ENCODE measurements at regions not wholly inside any gene's neighbourhood (a gene's known extent, or its start where the extent isn't known, plus 50 kb on each side); places are given as distances from the start of the nearest gene placed in this dataset.

DNA sequence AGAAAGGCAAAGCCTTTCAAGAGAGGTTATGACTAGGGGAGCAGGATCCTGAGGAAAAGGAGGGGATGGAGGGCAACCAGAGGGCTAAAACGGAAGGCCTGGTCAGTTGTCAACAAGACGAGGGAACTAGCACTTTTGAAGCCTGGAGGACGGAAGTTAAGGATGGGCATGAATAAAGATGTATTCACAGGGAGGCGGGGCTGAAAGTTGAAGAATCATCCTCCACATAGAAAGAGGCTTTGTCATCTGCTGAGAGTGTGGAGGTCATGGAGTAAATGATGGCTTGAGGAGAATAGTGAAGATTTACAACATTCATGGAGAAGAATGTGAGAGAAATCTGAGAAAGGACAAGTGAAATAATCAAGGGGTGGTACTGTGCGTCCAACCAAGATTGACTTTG lies 137.5 kb downstream of the MAGEB17 start:
- no peak overlapping the region for H3K4me3 Mint-ChIP-seq
- H3K4me1 Mint-ChIP-seq = no peaks in the 10 kb centered on the region
- no peaks in the 10 kb centered on the region for H3K9me3 Mint-ChIP-seq
- no peak for DNase-seq
- no peaks in the 10 kb centered on the region for H3K36me3 Mint-ChIP-seq (ENCODE audit: low read depth)
- peaks cover 3% of the 10 kb centered on the region for H3K27me3 Mint-ChIP-seq
- H3K27ac Mint-ChIP-seq = no peak overlapping the region
- intact Hi-C loops (cut with micrococcal nuclease) = no loop called here

DNA sequence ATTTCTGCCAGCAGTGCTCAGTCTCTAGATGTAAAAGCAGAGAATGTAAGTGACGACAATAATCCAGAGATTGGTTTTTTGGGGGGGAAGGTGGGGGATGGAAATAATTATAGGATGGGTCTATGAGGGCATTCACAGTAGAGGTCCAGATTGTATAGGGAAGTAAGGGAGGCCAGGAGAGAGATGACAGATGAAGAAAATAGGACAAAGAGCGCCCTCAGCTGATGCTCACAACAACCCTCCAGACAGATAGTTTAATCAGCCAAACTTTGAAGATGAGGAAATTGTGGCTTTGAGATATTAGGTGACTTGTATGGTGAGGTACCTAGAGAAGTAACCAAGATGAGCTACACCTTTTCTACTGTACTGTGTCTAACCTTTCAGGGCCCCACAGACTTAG lies 137.9 kb downstream of the MAGEB17 start:
- Mint-ChIP-seq H3K4me1 (no peaks in the 10 kb centered on the region), H3K27ac (no peak overlapping the region), H3K4me3 (no peak overlapping the region), H3K27me3 (peaks cover 3% of the 10 kb centered on the region), H3K9me3 (no peaks in the 10 kb centered on the region), H3K36me3 (ENCODE audit: low read depth) (no peaks in the 10 kb centered on the region)
- no peak for DNase-seq
- intact Hi-C loops (cut with micrococcal nuclease) = no loop called here

DNA sequence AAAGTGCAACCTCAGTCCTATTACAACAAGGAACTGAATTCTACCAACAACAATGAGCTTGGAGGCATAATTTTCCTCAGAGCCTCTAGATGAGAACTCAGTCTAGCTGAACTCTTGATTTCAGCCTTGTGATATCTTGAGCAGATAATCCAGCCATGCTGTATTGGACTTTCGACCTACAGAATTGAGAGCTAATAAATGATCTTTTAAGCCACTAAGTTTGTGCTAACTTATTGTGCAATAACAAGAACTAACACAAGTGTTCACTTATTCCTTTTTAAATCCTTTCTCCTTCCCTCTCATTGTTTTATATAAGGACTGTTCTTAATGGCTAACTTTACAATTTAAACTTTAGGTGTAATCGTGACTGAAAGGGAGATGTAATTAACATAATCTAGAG lies 140.7 kb downstream of the MAGEB17 start:
- H3K36me3 Mint-ChIP-seq (ENCODE audit: low read depth) = no peaks in the 10 kb centered on the region
- H3K27me3 Mint-ChIP-seq = no peaks in the 10 kb centered on the region
- no peaks in the 10 kb centered on the region for H3K4me1 Mint-ChIP-seq
- no peak for DNase-seq
- intact Hi-C loops (cut with micrococcal nuclease) = no loop called here
- H3K9me3 Mint-ChIP-seq = no peaks in the 10 kb centered on the region
- no peak overlapping the region for H3K27ac Mint-ChIP-seq
- no peak overlapping the region for H3K4me3 Mint-ChIP-seq

DNA sequence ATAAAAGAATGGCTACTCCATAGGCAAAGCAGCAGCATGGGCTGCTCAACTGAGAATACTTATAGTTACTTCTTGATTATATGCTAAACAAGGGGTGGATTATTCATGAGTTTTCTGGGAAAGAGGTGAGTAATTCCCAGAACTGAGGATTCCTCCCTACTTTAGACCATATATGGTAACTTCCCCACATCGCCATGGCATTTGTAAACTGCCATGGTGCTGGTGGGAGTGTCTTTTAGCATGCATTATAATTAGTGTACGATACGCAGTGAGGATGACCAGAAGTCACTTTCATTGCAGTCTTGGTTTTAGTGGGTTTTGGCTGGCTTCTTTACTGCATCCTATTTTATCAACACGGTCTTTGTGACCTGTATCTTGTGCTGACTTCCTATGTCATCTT lies 141.5 kb downstream of the MAGEB17 start:
- DNase-seq = no peak
- H3K36me3 Mint-ChIP-seq (ENCODE audit: low read depth) = no peaks in the 10 kb centered on the region
- H3K4me1 Mint-ChIP-seq = no peaks in the 10 kb centered on the region
- H3K4me3 Mint-ChIP-seq = no peak overlapping the region
- no peaks in the 10 kb centered on the region for H3K27me3 Mint-ChIP-seq
- no peaks in the 10 kb centered on the region for H3K9me3 Mint-ChIP-seq
- H3K27ac Mint-ChIP-seq = no peak overlapping the region
- intact Hi-C loops (cut with micrococcal nuclease) = no loop called here

DNA sequence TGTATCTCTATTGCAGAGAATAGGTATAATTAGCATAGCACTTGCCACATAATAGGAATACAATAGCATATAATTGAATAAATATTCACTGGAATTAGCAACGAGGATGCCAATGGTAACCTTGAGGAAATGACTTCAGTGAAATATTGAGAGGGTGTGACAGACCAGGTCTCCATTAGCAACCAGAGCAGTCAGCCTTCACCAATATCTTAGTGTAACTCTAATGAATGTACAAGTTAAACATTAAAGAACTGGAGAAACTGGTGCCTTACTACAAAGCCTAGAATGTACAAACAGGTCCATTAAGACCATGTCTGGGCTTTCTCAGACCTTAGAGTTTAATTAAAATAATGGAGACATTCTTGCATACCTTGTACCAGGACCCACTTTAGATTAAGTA lies 143.0 kb downstream of the MAGEB17 start:
- Mint-ChIP-seq H3K4me3 (no peak overlapping the region), H3K4me1 (no peaks in the 10 kb centered on the region), H3K27me3 (no peaks in the 10 kb centered on the region), H3K9me3 (no peaks in the 10 kb centered on the region), H3K36me3 (ENCODE audit: low read depth) (no peaks in the 10 kb centered on the region), H3K27ac (no peak overlapping the region)
- no peak for DNase-seq
- intact Hi-C loops (cut with micrococcal nuclease) = no loop called here

DNA sequence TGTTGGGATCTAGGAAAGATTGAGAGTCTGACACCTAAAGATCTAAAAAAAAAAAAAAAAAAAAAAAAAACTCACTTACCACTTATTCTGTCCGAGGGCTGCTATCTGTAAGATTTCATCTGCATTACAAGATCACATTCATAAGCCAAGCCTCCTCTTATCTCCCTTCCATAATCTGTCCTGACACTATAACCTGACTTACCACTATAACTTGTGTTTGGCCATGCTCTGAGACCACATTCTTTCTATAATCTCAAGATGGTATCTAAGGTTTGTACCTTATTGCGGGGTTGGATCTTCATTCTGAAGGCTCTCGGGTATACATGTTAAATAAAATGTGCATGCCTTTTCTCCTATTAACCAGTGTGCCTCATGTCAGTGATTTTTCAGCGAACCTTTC lies 144.4 kb downstream of the MAGEB17 start:
- no peak overlapping the region for H3K27ac Mint-ChIP-seq
- no peaks in the 10 kb centered on the region for H3K27me3 Mint-ChIP-seq
- no peaks in the 10 kb centered on the region for H3K36me3 Mint-ChIP-seq (ENCODE audit: low read depth)
- DNase-seq = no peak
- intact Hi-C loops (cut with micrococcal nuclease) = no loop called here
- no peaks in the 10 kb centered on the region for H3K9me3 Mint-ChIP-seq
- no peak overlapping the region for H3K4me3 Mint-ChIP-seq
- no peaks in the 10 kb centered on the region for H3K4me1 Mint-ChIP-seq

DNA sequence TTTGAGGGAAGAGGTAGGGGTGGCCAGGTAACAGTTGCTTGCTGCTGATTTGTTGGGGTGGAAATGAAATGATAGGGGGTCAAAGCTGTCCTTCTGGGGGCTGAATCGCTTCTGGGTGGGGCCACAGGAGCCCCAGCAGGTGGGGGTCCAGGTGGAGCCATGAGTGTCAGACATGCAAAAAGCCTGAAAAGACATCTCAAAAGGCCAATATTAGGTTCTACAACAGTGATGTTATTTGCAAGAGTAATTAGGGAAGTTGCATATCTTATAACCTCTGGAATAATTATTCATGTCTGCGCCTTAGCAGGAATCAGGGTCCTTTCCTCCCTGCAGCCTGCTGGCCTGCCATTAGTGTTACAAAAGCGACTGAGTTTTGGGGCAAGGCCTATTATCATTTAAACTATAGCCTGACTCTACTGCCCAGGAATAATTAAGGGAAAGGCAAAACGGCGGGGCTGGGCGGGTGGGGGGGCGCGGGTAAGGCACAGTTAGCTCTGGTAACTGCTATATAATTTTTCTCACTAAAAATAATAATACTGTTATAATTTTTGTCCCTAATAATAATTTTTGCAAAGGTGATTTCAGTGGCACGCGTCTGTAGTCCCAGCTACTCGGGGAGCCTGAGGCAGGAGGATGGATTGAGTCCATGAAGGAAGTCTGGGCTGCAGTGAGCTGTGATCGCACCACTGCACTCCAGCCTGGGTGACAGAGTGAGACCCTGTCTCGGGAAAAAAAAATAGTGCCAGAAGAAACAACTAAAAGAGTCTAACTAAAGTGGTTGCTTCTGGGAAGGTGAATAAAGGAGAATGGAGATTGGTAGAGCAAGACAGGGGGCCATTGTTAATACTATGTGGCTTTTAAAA lies 145.7 kb downstream of the MAGEB17 start:
- Mint-ChIP-seq H3K27ac (no peak overlapping the region), H3K9me3 (no peaks in the 10 kb centered on the region), H3K27me3 (no peaks in the 10 kb centered on the region), H3K4me3 (no peak overlapping the region), H3K4me1 (no peaks in the 10 kb centered on the region), H3K36me3 (ENCODE audit: low read depth) (no peaks in the 10 kb centered on the region)
- intact Hi-C loops (cut with micrococcal nuclease) = no loop called here
- no peak for DNase-seq

DNA sequence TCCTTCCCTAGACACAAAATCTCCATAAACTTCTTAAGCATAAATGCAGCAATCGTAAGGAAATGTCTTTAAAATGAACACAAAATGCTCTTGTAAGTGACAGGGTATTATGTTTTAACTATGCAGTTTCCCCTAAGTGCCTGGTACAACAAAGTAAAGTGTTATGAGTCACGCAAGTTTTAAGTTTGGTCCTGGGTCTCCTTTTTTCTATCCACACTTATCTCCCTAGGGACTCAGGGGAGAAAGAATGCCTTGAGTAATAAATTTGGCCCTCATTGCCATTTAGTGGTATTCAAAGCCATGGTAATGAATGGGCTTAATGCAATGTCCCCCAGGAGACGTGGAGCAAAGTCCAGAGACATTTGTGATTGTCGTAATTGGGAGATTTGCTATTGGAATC lies 149.1 kb downstream of the MAGEB17 start:
- no peaks in the 10 kb centered on the region for H3K4me1 Mint-ChIP-seq

DNA sequence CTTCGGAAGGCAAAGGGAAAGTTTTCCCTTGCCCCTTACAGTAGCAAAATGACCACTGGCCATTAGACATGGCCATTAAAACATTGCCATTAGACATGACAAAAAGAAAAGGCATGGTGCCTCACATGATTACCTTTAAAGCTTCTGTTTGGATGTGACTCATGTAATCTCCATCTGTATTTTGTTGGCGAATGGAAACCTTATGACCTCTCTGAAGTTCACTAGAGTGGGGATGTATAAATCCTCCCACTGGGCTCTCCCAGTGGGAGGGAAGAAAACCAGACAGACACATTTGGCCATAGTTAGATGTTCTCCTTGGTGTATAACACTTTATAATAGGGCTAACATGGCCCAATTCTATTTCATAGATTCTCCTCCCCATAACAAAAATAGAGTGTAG lies 152.6 kb downstream of the MAGEB17 start:
- intact Hi-C loops (cut with micrococcal nuclease) = no loop called here
- Mint-ChIP-seq H3K4me1 (no peaks in the 10 kb centered on the region), H3K4me3 (no peak overlapping the region), H3K36me3 (ENCODE audit: low read depth) (no peaks in the 10 kb centered on the region), H3K27me3 (no peaks in the 10 kb centered on the region), H3K9me3 (no peaks in the 10 kb centered on the region), H3K27ac (no peak overlapping the region)
- DNase-seq = no peak

More for the DNA sequence above, 149.1 kb downstream of the MAGEB17 start:
- intact Hi-C loops (cut with micrococcal nuclease) = no loop called here
- no peak for DNase-seq
- Mint-ChIP-seq H3K36me3 (ENCODE audit: low read depth) (no peaks in the 10 kb centered on the region), H3K9me3 (no peaks in the 10 kb centered on the region), H3K4me3 (no peak overlapping the region), H3K27me3 (no peaks in the 10 kb centered on the region), H3K27ac (no peak overlapping the region)

DNA sequence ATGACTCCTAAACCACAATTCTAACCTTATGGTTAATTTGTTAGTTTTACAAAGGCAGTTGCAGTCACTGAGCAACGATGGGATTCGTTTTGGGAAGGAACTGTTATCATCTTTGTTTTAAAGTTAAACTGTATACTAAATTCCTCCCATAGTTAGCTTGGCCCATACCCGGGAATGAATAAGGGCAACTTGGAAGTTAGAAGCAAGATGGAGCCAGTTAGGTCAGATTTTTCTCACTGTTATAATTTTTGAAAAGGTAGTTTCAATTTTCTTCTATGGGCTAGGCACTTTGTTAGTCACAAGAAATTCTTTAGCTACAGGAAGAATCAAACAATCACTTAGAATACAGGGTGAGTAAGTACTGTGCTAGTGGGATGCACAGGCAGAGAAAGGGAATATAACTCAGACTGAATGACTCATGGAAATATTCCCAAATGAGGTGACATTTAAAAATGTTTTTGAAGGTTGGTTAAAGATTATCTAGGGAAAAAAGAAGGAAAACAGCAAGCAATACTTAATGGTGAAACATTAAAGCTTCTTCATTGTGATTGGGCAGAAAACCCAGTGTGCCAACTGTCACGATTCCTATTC lies 153.6 kb downstream of the MAGEB17 start:
- no peak overlapping the region for H3K27ac Mint-ChIP-seq

DNA sequence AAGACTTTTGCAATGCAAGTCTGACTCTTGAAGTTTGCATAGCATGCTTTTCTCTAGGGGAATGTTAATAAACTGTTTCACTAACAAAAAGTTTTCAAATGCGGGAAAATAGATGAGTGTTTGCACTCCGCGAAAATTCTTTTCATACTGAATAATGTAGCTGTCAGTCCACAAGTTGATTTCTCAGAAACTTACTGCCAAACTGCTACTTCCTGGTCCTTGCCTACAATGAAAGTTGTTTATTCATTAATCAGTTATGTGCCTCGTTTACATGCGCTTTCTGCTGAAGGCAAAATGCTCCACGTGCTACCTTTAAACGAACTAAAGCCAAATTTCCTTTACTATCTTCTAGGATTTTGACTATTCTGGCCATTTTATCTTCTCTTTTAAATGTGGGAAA lies 166.2 kb downstream of the MAGEB17 start:
- Mint-ChIP-seq H3K27me3 (no peaks in the 10 kb centered on the region), H3K27ac (no peak overlapping the region), H3K9me3 (no peaks in the 10 kb centered on the region), H3K4me3 (no peak overlapping the region), H3K4me1 (no peaks in the 10 kb centered on the region), H3K36me3 (ENCODE audit: low read depth) (no peaks in the 10 kb centered on the region)
- intact Hi-C loops (cut with micrococcal nuclease) = no loop called here
- DNase-seq = no peak

More for the DNA sequence above, 153.6 kb downstream of the MAGEB17 start:
- Mint-ChIP-seq H3K4me1 (no peaks in the 10 kb centered on the region), H3K4me3 (no peak overlapping the region), H3K27me3 (no peaks in the 10 kb centered on the region), H3K36me3 (ENCODE audit: low read depth) (no peaks in the 10 kb centered on the region), H3K9me3 (no peaks in the 10 kb centered on the region)
- DNase-seq = no peak
- intact Hi-C loops (cut with micrococcal nuclease) = no loop called here

DNA sequence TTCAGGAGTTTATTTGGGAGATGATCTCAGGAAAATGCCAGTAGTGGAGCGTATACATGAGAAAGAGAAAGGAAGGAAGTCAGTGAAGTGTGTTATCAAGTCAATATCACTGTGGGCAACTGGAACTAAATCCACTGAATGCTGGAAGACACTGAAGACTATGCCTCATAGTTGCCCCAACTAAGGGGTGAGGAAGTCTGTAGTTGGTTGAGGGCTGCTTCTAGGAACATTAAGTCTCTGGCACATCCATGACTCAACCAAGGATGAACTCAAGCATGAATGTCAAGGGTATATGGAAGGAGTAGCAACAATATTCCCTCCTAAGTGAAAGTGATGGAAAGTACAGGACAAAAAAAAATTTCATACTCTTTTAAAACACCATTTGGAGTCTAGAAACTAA lies 167.9 kb downstream of the MAGEB17 start:
- H3K36me3 Mint-ChIP-seq (ENCODE audit: low read depth) = no peaks in the 10 kb centered on the region

DNA sequence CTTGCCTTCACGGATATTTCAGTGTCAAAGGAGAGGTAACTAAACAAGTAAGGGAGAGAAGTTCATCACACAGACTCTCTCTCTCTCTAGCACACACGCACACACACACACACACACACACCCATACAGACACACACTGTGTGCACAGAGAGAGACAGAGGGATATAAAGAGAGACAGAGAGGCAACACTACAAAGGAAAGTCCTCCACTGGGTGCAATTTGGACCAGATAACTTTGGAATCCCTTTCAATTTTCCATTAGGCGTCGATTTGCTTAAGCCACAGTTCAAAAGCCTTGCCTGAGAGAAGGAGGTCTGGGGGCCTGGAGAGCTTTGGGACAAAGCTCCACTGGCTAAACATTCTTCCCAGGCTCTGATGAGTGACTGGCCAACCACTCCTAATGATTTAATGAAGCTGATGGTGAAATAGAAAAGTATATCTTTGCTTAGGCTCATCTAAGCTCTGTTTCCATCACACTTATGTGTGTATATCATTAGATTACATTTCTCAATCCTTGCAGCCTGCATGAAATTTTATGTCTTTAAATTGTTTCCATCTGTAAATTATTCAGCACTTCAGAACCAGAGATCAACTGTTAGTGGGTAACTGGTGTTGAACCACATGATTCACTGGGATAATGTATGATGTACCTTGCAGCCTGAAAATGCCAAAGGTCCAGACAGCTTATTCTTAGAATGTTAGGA lies 180.8 kb downstream of the MAGEB17 start:
- H3K4me3 Mint-ChIP-seq = no peak overlapping the region
- no peak for DNase-seq
- H3K4me1 Mint-ChIP-seq = no peaks in the 10 kb centered on the region
- H3K36me3 Mint-ChIP-seq (ENCODE audit: low read depth) = no peaks in the 10 kb centered on the region
- no peaks in the 10 kb centered on the region for H3K27me3 Mint-ChIP-seq
- H3K9me3 Mint-ChIP-seq = no peaks in the 10 kb centered on the region
- no peak overlapping the region for H3K27ac Mint-ChIP-seq
- intact Hi-C loops (cut with micrococcal nuclease) = no loop called here

More for the DNA sequence above, 167.9 kb downstream of the MAGEB17 start:
- H3K27ac Mint-ChIP-seq = no peak overlapping the region
- H3K27me3 Mint-ChIP-seq = no peaks in the 10 kb centered on the region
- no peak for DNase-seq
- no peak overlapping the region for H3K4me3 Mint-ChIP-seq
- intact Hi-C loops (cut with micrococcal nuclease) = no loop called here
- no peaks in the 10 kb centered on the region for H3K4me1 Mint-ChIP-seq
- no peaks in the 10 kb centered on the region for H3K9me3 Mint-ChIP-seq

DNA sequence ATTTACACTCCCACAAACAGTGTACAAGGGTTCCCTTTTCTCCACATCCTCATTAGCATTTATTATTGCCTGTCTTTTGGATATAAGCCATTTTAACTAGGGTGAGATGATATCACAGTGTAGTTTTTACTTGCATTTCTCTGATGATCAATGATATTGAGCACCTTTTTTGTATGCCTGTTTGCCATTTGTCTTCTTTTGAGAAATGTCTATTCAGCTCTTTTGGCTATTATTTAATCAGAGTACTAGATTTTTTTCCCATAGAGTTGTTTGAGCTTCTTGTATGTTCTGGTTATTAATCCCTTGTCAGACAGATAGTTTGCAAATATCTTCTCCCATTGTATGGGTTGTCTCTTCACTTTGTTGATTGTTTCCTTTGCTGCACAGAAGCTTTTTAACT lies 190.6 kb downstream of the MAGEB17 start:
- no peaks in the 10 kb centered on the region for H3K36me3 Mint-ChIP-seq (ENCODE audit: low read depth)
- no peak overlapping the region for H3K4me3 Mint-ChIP-seq
- no peak overlapping the region for H3K27ac Mint-ChIP-seq
- no peaks in the 10 kb centered on the region for H3K9me3 Mint-ChIP-seq
- intact Hi-C loops (cut with micrococcal nuclease) = no loop called here
- H3K4me1 Mint-ChIP-seq = no peaks in the 10 kb centered on the region
- H3K27me3 Mint-ChIP-seq = no peaks in the 10 kb centered on the region
- DNase-seq = no peak

All from activated CD4-positive, alpha-beta T cell treated with anti-CD3 and anti-CD28 coated beads, Interleukin-2, amount 10 ng/mL, durations not matched to agents 24 days and 14 days (primary cell).